SK-N-MC (cell line): ENCODE measurements at regions not wholly inside any gene's neighbourhood (a gene's known extent, or its start where the extent isn't known, plus 50 kb on each side); places are given as distances from the start of the nearest gene placed in this dataset.

Experiments used
- EZH2 ChIP-seq: fragments of 200-600 bp; sonication (generic); IDR thresholded peaks from one replicate; pipeline ENCODE4 v1.6.1; 2017; ENCODE audit warnings: antibody characterized with exemption
- POLR2AphosphoS5 ChIP-seq: IDR thresholded peaks from 2 replicates; pipeline ENCODE4 v1.6.1; 2012; ENCODE audit warnings: mild to moderate bottlenecking, low read depth, low read length, borderline replicate concordance

DNA sequence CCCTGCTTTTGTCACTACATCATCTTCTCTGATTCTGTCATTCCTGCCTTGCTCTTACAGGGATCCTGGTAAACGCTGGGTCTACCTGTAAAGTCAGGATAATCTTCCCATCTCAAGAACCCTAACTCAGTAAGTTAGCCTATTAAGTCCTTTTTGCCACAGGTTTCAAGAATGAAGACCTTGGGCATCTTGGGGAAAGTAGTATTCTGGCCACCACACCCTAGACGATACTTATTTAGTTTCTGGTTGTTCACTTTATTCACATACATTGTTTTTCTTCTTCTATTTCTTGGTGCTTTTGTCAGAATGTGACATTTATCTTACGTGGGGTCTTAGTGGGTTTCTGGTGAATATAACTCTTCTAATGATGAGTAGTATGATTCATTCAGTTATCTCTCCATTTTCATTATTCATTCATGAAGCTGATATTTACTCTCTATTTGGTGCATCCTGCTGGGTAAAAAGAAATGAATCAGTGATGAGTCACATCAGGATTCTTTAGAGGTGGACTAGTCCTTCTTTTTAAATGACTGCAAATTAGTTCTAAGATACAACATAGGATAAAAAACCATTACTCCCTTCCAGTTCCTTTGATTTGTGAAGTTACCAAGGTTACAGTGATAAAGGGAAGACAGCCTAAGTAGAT lies 514.4 kb upstream of the B3GALT2 start:
- no peak for TF ChIP-seq EZH2
- TF ChIP-seq POLR2AphosphoS5, result no peak
